HepG2 (cell line): ENCODE measurements at regions not wholly inside any gene's neighbourhood (a gene's known extent, or its start where the extent isn't known, plus 50 kb on each side); places are given as distances from the start of the nearest gene placed in this dataset.
A peak's percentile ranks its signal among the peaks of the same experiment; 100 is the strongest.

Source experiments
- ATAC-seq: fragments of 200-7000 bp; cut with Tn5 transposase; 3 replicates; pipeline ENCODE4 v1.9.1; 2020; ENCODE audit warnings: mild to moderate bottlenecking, moderate library complexity
- BruUV-seq: library from RNA; stranded (reverse); fragments of 400-500 nt; replicated peaks from 2 replicates; lab custom pipeline; 2021; lab: Mats Ljungman, UMichigan
- CTCF ChIA-PET: fragments of 300-600 bp; formaldehyde crosslinking; extraction: SDS; loops from one replicate; lab custom pipeline; 2021; ENCODE audit warnings: low total read pairs, inconsistent platforms, low intra/inter-chr PET ratio; lab: Yijun Ruan, JAX
- POLR2A ChIA-PET: fragments of 350-600 bp; sonication (Branson Sonifier 250); formaldehyde crosslinking; loops from one replicate; lab custom pipeline; 2020; ENCODE audit warnings: antibody characterized with exemption, inconsistent platforms; lab: Yijun Ruan, JAX
- DNase-seq: peaks from one replicate; pipeline ENCODE4 v3.0.0-alpha.2; 2015; ENCODE audit warnings: low spot score
- FAIRE-seq: peaks from 3 replicates; lab custom pipeline; 2011; peaks lifted over from hg19 to GRCh38; lab: Jason Lieb, UNC
- H2AFZ ChIP-seq: one replicate; pipeline ENCODE4 v1.6.1; 2011; ENCODE audit warnings: low read length, inconsistent platforms
- H3K27ac ChIP-seq: fragments of 300-600 bp; 3 replicates; pipeline ENCODE4 v1.8.0; 2011; ENCODE audit warnings: mixed run types, mild to moderate bottlenecking, mixed read lengths, low read length, inconsistent platforms; ENCODE audit not compliant: insufficient read depth; ENCODE audit errors: extremely low read length
- H3K27me3 ChIP-seq, 2 experiments: fragments of 200-600 bp in 1 of 2; 2 replicates in 1 of 2; 3 replicates in 1 of 2; pipeline versions ENCODE4 v1.6.0 to v1.8.0; 2011; ENCODE audit warnings: low read length in 2 of 2, mild to moderate bottlenecking in 2 of 2, moderate library complexity in 2 of 2, inconsistent platforms in 1 of 2; ENCODE audit not compliant: insufficient read depth in 2 of 2, control insufficient read depth in 1 of 2
- H3K36me3 ChIP-seq, 2 experiments: fragments of 200-600 bp in 1 of 2; replicated peaks in 1 of 2; 2 replicates in 1 of 2; 3 replicates in 1 of 2; pipeline versions ENCODE4 v1.5.1 to v1.8.0; 2011; ENCODE audit warnings: low read length in 2 of 2, inconsistent platforms in 1 of 2; ENCODE audit not compliant: insufficient read depth in 2 of 2, control insufficient read depth in 1 of 2
- H3K4me1 ChIP-seq: 2 replicates; pipeline ENCODE4 v1.5.1; 2012; ENCODE audit warnings: low read length, inconsistent platforms; ENCODE audit not compliant: insufficient read depth
- H3K4me2 ChIP-seq: 2 replicates; pipeline ENCODE4 v1.6.0; 2011; ENCODE audit warnings: low read depth, low read length, inconsistent platforms
- H3K4me3 ChIP-seq, 3 experiments: fragments of 200-600 bp in 1 of 3; sonication (generic), shearing (Covaris generic) in 1 of 3; replicated peaks in 1 of 3; 2 replicates each; pipeline ENCODE4 v1.5.1; 2011 to 2016; ENCODE audit warnings: low read length in 3 of 3, inconsistent platforms in 2 of 3, low read depth in 2 of 3, mild to moderate bottlenecking in 2 of 3, control low read depth in 1 of 3, mixed read lengths in 1 of 3; ENCODE audit not compliant: insufficient read depth in 1 of 3
- H3K79me2 ChIP-seq: one replicate; pipeline ENCODE4 v1.6.1; 2011; ENCODE audit warnings: low read length, inconsistent platforms; ENCODE audit not compliant: insufficient read depth
- H3K9ac ChIP-seq: 2 replicates; pipeline ENCODE4 v1.6.0; 2011; ENCODE audit warnings: mild to moderate bottlenecking, low read depth, low read length, inconsistent platforms; ENCODE audit not compliant: insufficient read depth
- H3K9me3 ChIP-seq: 2 replicates; pipeline ENCODE4 v1.5.1; 2012; ENCODE audit warnings: mild to moderate bottlenecking, low read length
- H4K20me1 ChIP-seq: 2 replicates; pipeline ENCODE4 v1.6.0; 2011; ENCODE audit warnings: inconsistent platforms, mild to moderate bottlenecking, low read length, moderate library complexity; ENCODE audit not compliant: insufficient read depth
- BRCA1 ChIP-seq: sonication (generic); formaldehyde crosslinking; IDR thresholded peaks from 2 replicates; pipeline ENCODE4 v1.4.0; 2020; ENCODE audit warnings: missing genetic modification reagents
- GRHL1 ChIP-seq: sonication (generic); formaldehyde crosslinking; conservative IDR thresholded peaks from 2 replicates; pipeline ENCODE4 v1.8.0; 2022; ENCODE audit warnings: missing genetic modification reagents
- HCFC1 ChIP-seq: fragments of 150-350 bp; IDR thresholded peaks from 2 replicates; pipeline ENCODE4 v1.6.1; 2014; ENCODE audit warnings: low read depth, low read length
- HES4 ChIP-seq: sonication (generic); formaldehyde crosslinking; IDR thresholded peaks from 2 replicates; pipeline ENCODE4 v1.9.0; 2021; ENCODE audit warnings: mild to moderate bottlenecking, missing genetic modification reagents, borderline replicate concordance
- THAP11 ChIP-seq: IDR thresholded peaks from 2 replicates; pipeline ENCODE4 v1.6.1; 2016; ENCODE audit warnings: missing biosample characterization, missing genetic modification reagents
- USF2 ChIP-seq, 2 experiments: sonication (generic) in 1 of 2; formaldehyde crosslinking in 1 of 2; IDR thresholded peaks; 2 replicates each; pipeline versions ENCODE4 v1.5.1 to v1.6.1; 2011 to 2020; ENCODE audit warnings: borderline replicate concordance in 1 of 2, low read depth in 1 of 2, low read length in 1 of 2, mild to moderate bottlenecking in 1 of 2, missing genetic modification reagents in 1 of 2, moderate library complexity in 1 of 2
- ZBTB42 ChIP-seq: sonication (generic); formaldehyde crosslinking; IDR thresholded peaks from 2 replicates; pipeline ENCODE4 v1.5.0; 2020; ENCODE audit warnings: mild to moderate bottlenecking, missing genetic modification reagents
- ZNF143 ChIP-seq: sonication (generic); formaldehyde crosslinking; IDR thresholded peaks from 2 replicates; pipeline ENCODE4 v1.4.0; 2020; ENCODE audit warnings: missing genetic modification reagents
- ZNF670 ChIP-seq: sonication (generic); formaldehyde crosslinking; IDR thresholded peaks from 2 replicates; pipeline ENCODE4 v1.8.0; 2022; ENCODE audit warnings: mild to moderate bottlenecking, missing genetic modification reagents, borderline replicate concordance
- WGBS: methylation state at CpG from one replicate; pipeline ENCODE4 v1.1.6; 2017; ENCODE audit warnings: low lambda C conversion rate; 5-methylcytosine and 5-hydroxymethylcytosine counted together
- in situ Hi-C: cut with HindIII; loops from 2 replicates; pipeline ENCODE4 v1.10.0; 2017; ENCODE audit warnings: low pct_unique_long_range_greater_than_20kb; ENCODE audit not compliant: extremely low pct_ligation_motif_present
- intact Hi-C: fragments of 100-400 bp; cut with micrococcal nuclease; formaldehyde crosslinking; loops from one replicate; pipeline ENCODE4 v1.10.0; 2022; ENCODE audit not compliant: unreplicated experiment

- H4K20me1 ChIP-seq = no peaks in the 10 kb centered on the region
- WGBS = 15% methylated on average over 8 of the region's 8 CpGs
- peak; percentile 84 for TF ChIP-seq ZNF143 (CRISPR knock-in tag)
- no peak for TF ChIP-seq BRCA1 (CRISPR knock-in tag)
- no peak for TF ChIP-seq ZNF670
- no peak for TF ChIP-seq GRHL1 (CRISPR knock-in tag)
- no peak for TF ChIP-seq HES4
- no peak; the same call in 1 of the 2 replicates for TF ChIP-seq HCFC1
- TF ChIP-seq USF2 (IDR thresholded peaks at IDR 0.05; ENCODE audit: low read depth, low read length) = peak; percentile 36; the same call in 1 of the 2 replicates
- peak; percentile 52; the same call in 1 of the 2 replicates for TF ChIP-seq USF2 (CRISPR knock-in tag; IDR thresholded peaks at IDR 0.05; ENCODE audit: borderline replicate concordance)
- no peak for TF ChIP-seq ZBTB42 (CRISPR knock-in tag)
- TF ChIP-seq THAP11 (CRISPR knock-in tag) = peak; percentile 93
- H3K4me1 ChIP-seq = no peaks in the 10 kb centered on the region
- H3K9me3 ChIP-seq = no peaks in the 10 kb centered on the region
- CTCF ChIA-PET = no interaction called here
- no peak overlapping the region for H3K4me2 ChIP-seq
- in situ Hi-C loops = no loop called here
- DNase-seq = no peak
- H3K4me3 ChIP-seq = no peak overlapping the region
- ATAC-seq = no peak
- no peak overlapping the region for H3K9ac ChIP-seq
- peaks cover 1 to 31% of the 10 kb centered on the region in 2 experiments; a peak in 3 of 5 replicates for H3K27me3 ChIP-seq
- no peak overlapping the region for H2AFZ ChIP-seq
- intact Hi-C loops = no loop called here
- H3K36me3 ChIP-seq = no peaks in the 10 kb centered on the region
- H3K79me2 ChIP-seq = no peaks in the 10 kb centered on the region
- no peak for FAIRE-seq
- no peak overlapping the region for H3K27ac ChIP-seq
- POLR2A ChIA-PET = no interaction called here
- no TSS peak for BruUV-seq
Measured at GRCh38 chr10:123945325-123945920, 53.8 kb upstream of the CPXM2 start.
